WTC11 (cell line): ENCODE measurements at regions not wholly inside any gene's neighbourhood (a gene's known extent, or its start where the extent isn't known, plus 50 kb on each side); places are given as distances from the start of the nearest gene placed in this dataset.

Experiments used
- ATAC-seq: fragments of 200-7000 bp; cut with Tn5 transposase; 2 replicates; pipeline ENCODE4 v1.10.0; 2021; ENCODE audit warnings: mild to moderate bottlenecking, moderate library complexity
- CTCF ChIA-PET: fragments of 300-600 bp; sonication (Branson Sonifier 250); formaldehyde crosslinking; loops from one replicate; lab custom pipeline; 2021; ENCODE audit warnings: antibody characterized with exemption; lab: Charles Lee
- POLR2A ChIA-PET: fragments of 350-600 bp; sonication (Branson Sonifier 250); formaldehyde crosslinking; loops from one replicate; lab custom pipeline; 2021; ENCODE audit warnings: antibody characterized with exemption; lab: Charles Lee
- DNase-seq: peaks from one replicate; pipeline ENCODE4 v3.0.0; 2021; ENCODE audit warnings: low spot score
- H3K27ac Mint-ChIP-seq: 2 replicates; pipeline ENCODE4 v1.8.0; 2021; ENCODE audit warnings: mixed read lengths
- H3K27me3 Mint-ChIP-seq: 2 replicates; pipeline ENCODE4 v1.8.0; 2021; ENCODE audit warnings: low read depth, mild to moderate bottlenecking, moderate library complexity, mixed read lengths
- H3K36me3 Mint-ChIP-seq: 2 replicates; pipeline ENCODE4 v1.8.0; 2021; ENCODE audit warnings: mixed read lengths
- H3K4me1 Mint-ChIP-seq: 2 replicates; pipeline ENCODE4 v1.8.0; 2022; ENCODE audit warnings: mixed read lengths
- H3K4me3 Mint-ChIP-seq: 2 replicates; pipeline ENCODE4 v1.8.0; 2021; ENCODE audit warnings: mild to moderate bottlenecking, moderate library complexity, mixed read lengths
- H3K9me3 Mint-ChIP-seq: 2 replicates; pipeline ENCODE4 v1.8.0; 2021; ENCODE audit warnings: mixed read lengths
- EMX1 ChIP-seq: fragments of 250-450 bp; sonication (Bioruptor Pico); IDR thresholded peaks from 2 replicates; pipeline ENCODE4 v1.8.0; 2021; ENCODE audit warnings: mild to moderate bottlenecking
- GABPB1 ChIP-seq: sonication (generic); formaldehyde crosslinking; IDR thresholded peaks from 2 replicates; pipeline ENCODE4 v1.8.1; 2023; ENCODE audit warnings: mild to moderate bottlenecking, missing genetic modification reagents
- KAT7 ChIP-seq: sonication (generic); formaldehyde crosslinking; IDR thresholded peaks from 2 replicates; pipeline ENCODE4 v1.8.1; 2023; ENCODE audit warnings: missing genetic modification reagents, mild to moderate bottlenecking, borderline replicate concordance
- SP1 ChIP-seq: sonication (generic); formaldehyde crosslinking; conservative IDR thresholded peaks from 2 replicates; pipeline ENCODE4 v1.8.1; 2022; ENCODE audit warnings: missing genetic modification reagents
- ZNF232 ChIP-seq: sonication (generic); formaldehyde crosslinking; IDR thresholded peaks from 2 replicates; pipeline ENCODE4 v1.8.0; 2022; ENCODE audit warnings: mild to moderate bottlenecking, missing genetic modification reagents
- ZNF263 ChIP-seq: sonication (generic); formaldehyde crosslinking; IDR thresholded peaks from 2 replicates; pipeline ENCODE4 v1.8.1; 2022; ENCODE audit warnings: low read depth, mild to moderate bottlenecking, moderate library complexity, missing genetic modification reagents
- ZNF396 ChIP-seq: fragments of 250-450 bp; sonication (Bioruptor Pico); IDR thresholded peaks from 2 replicates; pipeline ENCODE4 v1.8.0; 2021; ENCODE audit warnings: mild to moderate bottlenecking, moderate library complexity, borderline replicate concordance
- ZNF416 ChIP-seq: fragments of 250-450 bp; sonication (Bioruptor Pico); IDR thresholded peaks from 2 replicates; pipeline ENCODE4 v1.9.0; 2021; ENCODE audit warnings: mild to moderate bottlenecking, inconsistent platforms
- ZNF423 ChIP-seq: fragments of 250-450 bp; sonication (Bioruptor Pico); IDR thresholded peaks from 2 replicates; pipeline ENCODE4 v2.1.2; 2022; ENCODE audit warnings: mild to moderate bottlenecking, moderate library complexity
- TF ChIP-seq, protein P1 (sequence below): fragments of 250-450 bp; sonication (Bioruptor Pico); IDR thresholded peaks from 2 replicates; pipeline ENCODE4 v1.9.0; 2021; ENCODE audit warnings: mild to moderate bottlenecking
- TF ChIP-seq, protein P2 (sequence below): sonication (generic); formaldehyde crosslinking; IDR thresholded peaks from 2 replicates; pipeline ENCODE4 v1.8.0; 2023; ENCODE audit warnings: missing genetic modification reagents
- TF ChIP-seq, protein P3 (sequence below): sonication (generic); formaldehyde crosslinking; IDR thresholded peaks from 2 replicates; pipeline ENCODE4 v1.8.0; 2022; ENCODE audit warnings: mild to moderate bottlenecking, missing genetic modification reagents
- TF ChIP-seq, protein P4 (sequence below): sonication (generic); formaldehyde crosslinking; IDR thresholded peaks from 2 replicates; pipeline ENCODE4 v1.8.0; 2023; ENCODE audit warnings: mild to moderate bottlenecking, missing genetic modification reagents
- TF ChIP-seq, protein P5 (sequence below): sonication (generic); formaldehyde crosslinking; IDR thresholded peaks from 2 replicates; pipeline ENCODE4 v1.8.1; 2023; ENCODE audit warnings: mild to moderate bottlenecking, missing genetic modification reagents, moderate library complexity
- TF ChIP-seq, protein P6 (sequence below): fragments of 200-600 bp; IDR thresholded peaks from 2 replicates; pipeline ENCODE4 v1.8.0; 2022; ENCODE audit warnings: antibody characterized with exemption
- TF ChIP-seq, protein P7 (sequence below): sonication (generic); formaldehyde crosslinking; IDR thresholded peaks from 2 replicates; pipeline ENCODE4 v1.8.1; 2023; ENCODE audit warnings: mild to moderate bottlenecking, moderate library complexity, missing genetic modification reagents

DNA sequence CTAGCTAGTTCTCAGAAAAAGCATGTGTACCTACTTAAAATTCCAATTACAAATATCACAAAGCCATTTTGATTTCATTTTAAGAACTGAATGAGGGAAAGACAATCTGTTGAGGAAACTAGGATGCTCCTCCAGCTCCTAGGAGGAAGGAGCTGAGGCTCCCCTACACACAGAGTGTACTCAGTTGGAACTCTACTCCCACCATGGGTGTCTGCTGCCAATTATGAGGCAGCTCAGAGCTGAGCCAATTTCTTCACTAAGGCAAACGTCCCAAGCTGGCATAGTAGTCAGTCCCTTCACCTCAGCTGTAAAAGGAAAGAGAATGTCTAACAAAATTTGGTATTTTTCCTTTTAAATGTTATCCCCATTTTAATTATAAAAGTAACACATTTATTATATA is 300.0 kb upstream of the TRPC7 start:
- no peak for DNase-seq
- Mint-ChIP-seq H3K4me1 (peaks cover 22% of the 10 kb centered on the region), H3K27ac (no peak overlapping the region), H3K4me3 (no peak overlapping the region), H3K36me3 (peaks cover 9% of the 10 kb centered on the region), H3K27me3 (no peaks in the 10 kb centered on the region), H3K9me3 (peaks cover 12% of the 10 kb centered on the region)
- CTCF ChIA-PET, result no interaction called here
- TF ChIP-seq, protein P1, sequence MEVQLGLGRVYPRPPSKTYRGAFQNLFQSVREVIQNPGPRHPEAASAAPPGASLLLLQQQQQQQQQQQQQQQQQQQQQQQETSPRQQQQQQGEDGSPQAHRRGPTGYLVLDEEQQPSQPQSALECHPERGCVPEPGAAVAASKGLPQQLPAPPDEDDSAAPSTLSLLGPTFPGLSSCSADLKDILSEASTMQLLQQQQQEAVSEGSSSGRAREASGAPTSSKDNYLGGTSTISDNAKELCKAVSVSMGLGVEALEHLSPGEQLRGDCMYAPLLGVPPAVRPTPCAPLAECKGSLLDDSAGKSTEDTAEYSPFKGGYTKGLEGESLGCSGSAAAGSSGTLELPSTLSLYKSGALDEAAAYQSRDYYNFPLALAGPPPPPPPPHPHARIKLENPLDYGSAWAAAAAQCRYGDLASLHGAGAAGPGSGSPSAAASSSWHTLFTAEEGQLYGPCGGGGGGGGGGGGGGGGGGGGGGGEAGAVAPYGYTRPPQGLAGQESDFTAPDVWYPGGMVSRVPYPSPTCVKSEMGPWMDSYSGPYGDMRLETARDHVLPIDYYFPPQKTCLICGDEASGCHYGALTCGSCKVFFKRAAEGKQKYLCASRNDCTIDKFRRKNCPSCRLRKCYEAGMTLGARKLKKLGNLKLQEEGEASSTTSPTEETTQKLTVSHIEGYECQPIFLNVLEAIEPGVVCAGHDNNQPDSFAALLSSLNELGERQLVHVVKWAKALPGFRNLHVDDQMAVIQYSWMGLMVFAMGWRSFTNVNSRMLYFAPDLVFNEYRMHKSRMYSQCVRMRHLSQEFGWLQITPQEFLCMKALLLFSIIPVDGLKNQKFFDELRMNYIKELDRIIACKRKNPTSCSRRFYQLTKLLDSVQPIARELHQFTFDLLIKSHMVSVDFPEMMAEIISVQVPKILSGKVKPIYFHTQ (CRISPR knock-in tag), result no peak
- no peak for TF ChIP-seq ZNF416
- TF ChIP-seq, protein P2, sequence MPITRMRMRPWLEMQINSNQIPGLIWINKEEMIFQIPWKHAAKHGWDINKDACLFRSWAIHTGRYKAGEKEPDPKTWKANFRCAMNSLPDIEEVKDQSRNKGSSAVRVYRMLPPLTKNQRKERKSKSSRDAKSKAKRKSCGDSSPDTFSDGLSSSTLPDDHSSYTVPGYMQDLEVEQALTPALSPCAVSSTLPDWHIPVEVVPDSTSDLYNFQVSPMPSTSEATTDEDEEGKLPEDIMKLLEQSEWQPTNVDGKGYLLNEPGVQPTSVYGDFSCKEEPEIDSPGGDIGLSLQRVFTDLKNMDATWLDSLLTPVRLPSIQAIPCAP (CRISPR knock-in tag), result no peak
- TF ChIP-seq, protein P3, sequence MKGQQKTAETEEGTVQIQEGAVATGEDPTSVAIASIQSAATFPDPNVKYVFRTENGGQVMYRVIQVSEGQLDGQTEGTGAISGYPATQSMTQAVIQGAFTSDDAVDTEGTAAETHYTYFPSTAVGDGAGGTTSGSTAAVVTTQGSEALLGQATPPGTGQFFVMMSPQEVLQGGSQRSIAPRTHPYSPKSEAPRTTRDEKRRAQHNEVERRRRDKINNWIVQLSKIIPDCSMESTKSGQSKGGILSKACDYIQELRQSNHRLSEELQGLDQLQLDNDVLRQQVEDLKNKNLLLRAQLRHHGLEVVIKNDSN (CRISPR knock-in tag), result no peak
- TF ChIP-seq ZNF423 (CRISPR knock-in tag), result no peak
- TF ChIP-seq, protein P4, sequence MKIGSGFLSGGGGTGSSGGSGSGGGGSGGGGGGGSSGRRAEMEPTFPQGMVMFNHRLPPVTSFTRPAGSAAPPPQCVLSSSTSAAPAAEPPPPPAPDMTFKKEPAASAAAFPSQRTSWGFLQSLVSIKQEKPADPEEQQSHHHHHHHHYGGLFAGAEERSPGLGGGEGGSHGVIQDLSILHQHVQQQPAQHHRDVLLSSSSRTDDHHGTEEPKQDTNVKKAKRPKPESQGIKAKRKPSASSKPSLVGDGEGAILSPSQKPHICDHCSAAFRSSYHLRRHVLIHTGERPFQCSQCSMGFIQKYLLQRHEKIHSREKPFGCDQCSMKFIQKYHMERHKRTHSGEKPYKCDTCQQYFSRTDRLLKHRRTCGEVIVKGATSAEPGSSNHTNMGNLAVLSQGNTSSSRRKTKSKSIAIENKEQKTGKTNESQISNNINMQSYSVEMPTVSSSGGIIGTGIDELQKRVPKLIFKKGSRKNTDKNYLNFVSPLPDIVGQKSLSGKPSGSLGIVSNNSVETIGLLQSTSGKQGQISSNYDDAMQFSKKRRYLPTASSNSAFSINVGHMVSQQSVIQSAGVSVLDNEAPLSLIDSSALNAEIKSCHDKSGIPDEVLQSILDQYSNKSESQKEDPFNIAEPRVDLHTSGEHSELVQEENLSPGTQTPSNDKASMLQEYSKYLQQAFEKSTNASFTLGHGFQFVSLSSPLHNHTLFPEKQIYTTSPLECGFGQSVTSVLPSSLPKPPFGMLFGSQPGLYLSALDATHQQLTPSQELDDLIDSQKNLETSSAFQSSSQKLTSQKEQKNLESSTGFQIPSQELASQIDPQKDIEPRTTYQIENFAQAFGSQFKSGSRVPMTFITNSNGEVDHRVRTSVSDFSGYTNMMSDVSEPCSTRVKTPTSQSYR, result no peak
- TF ChIP-seq EMX1 (CRISPR knock-in tag), result no peak
- TF ChIP-seq ZNF263 (CRISPR knock-in tag), result no peak
- TF ChIP-seq, protein P5, sequence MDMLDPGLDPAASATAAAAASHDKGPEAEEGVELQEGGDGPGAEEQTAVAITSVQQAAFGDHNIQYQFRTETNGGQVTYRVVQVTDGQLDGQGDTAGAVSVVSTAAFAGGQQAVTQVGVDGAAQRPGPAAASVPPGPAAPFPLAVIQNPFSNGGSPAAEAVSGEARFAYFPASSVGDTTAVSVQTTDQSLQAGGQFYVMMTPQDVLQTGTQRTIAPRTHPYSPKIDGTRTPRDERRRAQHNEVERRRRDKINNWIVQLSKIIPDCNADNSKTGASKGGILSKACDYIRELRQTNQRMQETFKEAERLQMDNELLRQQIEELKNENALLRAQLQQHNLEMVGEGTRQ (CRISPR knock-in tag), result no peak
- TF ChIP-seq, protein P6, sequence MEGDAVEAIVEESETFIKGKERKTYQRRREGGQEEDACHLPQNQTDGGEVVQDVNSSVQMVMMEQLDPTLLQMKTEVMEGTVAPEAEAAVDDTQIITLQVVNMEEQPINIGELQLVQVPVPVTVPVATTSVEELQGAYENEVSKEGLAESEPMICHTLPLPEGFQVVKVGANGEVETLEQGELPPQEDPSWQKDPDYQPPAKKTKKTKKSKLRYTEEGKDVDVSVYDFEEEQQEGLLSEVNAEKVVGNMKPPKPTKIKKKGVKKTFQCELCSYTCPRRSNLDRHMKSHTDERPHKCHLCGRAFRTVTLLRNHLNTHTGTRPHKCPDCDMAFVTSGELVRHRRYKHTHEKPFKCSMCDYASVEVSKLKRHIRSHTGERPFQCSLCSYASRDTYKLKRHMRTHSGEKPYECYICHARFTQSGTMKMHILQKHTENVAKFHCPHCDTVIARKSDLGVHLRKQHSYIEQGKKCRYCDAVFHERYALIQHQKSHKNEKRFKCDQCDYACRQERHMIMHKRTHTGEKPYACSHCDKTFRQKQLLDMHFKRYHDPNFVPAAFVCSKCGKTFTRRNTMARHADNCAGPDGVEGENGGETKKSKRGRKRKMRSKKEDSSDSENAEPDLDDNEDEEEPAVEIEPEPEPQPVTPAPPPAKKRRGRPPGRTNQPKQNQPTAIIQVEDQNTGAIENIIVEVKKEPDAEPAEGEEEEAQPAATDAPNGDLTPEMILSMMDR, result no peak
- no peak for TF ChIP-seq ZNF396 (CRISPR knock-in tag)
- TF ChIP-seq, protein P7, sequence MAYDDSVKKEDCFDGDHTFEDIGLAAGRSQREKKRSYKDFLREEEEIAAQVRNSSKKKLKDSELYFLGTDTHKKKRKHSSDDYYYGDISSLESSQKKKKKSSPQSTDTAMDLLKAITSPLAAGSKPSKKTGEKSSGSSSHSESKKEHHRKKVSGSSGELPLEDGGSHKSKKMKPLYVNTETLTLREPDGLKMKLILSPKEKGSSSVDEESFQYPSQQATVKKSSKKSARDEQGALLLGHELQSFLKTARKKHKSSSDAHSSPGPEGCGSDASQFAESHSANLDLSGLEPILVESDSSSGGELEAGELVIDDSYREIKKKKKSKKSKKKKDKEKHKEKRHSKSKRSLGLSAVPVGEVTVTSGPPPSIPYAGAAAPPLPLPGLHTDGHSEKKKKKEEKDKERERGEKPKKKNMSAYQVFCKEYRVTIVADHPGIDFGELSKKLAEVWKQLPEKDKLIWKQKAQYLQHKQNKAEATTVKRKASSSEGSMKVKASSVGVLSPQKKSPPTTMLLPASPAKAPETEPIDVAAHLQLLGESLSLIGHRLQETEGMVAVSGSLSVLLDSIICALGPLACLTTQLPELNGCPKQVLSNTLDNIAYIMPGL (CRISPR knock-in tag), result no peak
- TF ChIP-seq GABPB1, result no peak
- no peak for TF ChIP-seq SP1 (CRISPR knock-in tag)
- no peak for TF ChIP-seq ZNF232 (CRISPR knock-in tag)
- no peak for TF ChIP-seq KAT7 (CRISPR knock-in tag)
- ATAC-seq, result no peak
- POLR2A ChIA-PET, result no interaction called here
